Activated B cell treated with CpG ODN at 0.5 μM for 24 hours (primary cell): ENCODE measurements at regions not wholly inside any gene's neighbourhood (a gene's known extent, or its start where the extent isn't known, plus 50 kb on each side); places are given as distances from the start of the nearest gene placed in this dataset.
A peak's percentile ranks its signal among the peaks of the same experiment; 100 is the strongest.

ENCODE experiments used
- ATAC-seq: fragments of 200-7000 bp; cut with Tn5 transposase; one replicate; pipeline ENCODE4 v1.10.0; 2021; ENCODE audit warnings: low read depth, mild to moderate bottlenecking, moderate library complexity
- CTCF ChIA-PET: fragments of 350-600 bp; sonication (Branson Sonifier 250); formaldehyde crosslinking; loops from one replicate; lab custom pipeline; 2021; ENCODE audit warnings: antibody characterized with exemption; lab: Charles Lee
- POLR2A ChIA-PET: fragments of 350-600 bp; sonication (Branson Sonifier 250); formaldehyde crosslinking; loops from one replicate; lab custom pipeline; 2021; ENCODE audit warnings: antibody characterized with exemption; lab: Charles Lee
- DNase-seq: peaks from one replicate; pipeline ENCODE4 v3.0.0; 2022
- H3K27ac Mint-ChIP-seq: one replicate; pipeline ENCODE4 v1.8.0; 2020; ENCODE audit warnings: mixed read lengths
- H3K27me3 Mint-ChIP-seq: one replicate; pipeline ENCODE4 v1.8.0; 2021; ENCODE audit warnings: mixed read lengths
- H3K36me3 Mint-ChIP-seq: one replicate; pipeline ENCODE4 v1.8.0; 2021; ENCODE audit warnings: low read depth, mixed read lengths
- H3K4me1 Mint-ChIP-seq: one replicate; pipeline ENCODE4 v1.8.0; 2021; ENCODE audit warnings: mixed read lengths
- H3K4me3 Mint-ChIP-seq: one replicate; pipeline ENCODE4 v1.8.0; 2020; ENCODE audit warnings: mild to moderate bottlenecking, mixed read lengths
- H3K9me3 Mint-ChIP-seq: one replicate; pipeline ENCODE4 v1.8.0; 2020; ENCODE audit warnings: mixed read lengths
- CTCF ChIP-seq: fragments of 200-600 bp; IDR thresholded peaks from one replicate; pipeline ENCODE4 v1.8.0; 2022; ENCODE audit warnings: antibody characterized with exemption, mild to moderate bottlenecking
- intact Hi-C: fragments of 100-400 bp; cut with micrococcal nuclease; formaldehyde crosslinking; loops from one replicate; pipeline ENCODE4 v1.15.1; 2024

GRCh38 chr10:62652564-62652963 lies 152.0 kb upstream of the ADO start:
- peaks cover 8% of the 10 kb centered on the region for H3K9me3 Mint-ChIP-seq
- no peaks in the 10 kb centered on the region for H3K36me3 Mint-ChIP-seq
- intact Hi-C loops, result loop anchor here (2.0 kb wide), 1 partner anchor 42 kb away; no protein-coding TSS in a partner anchor
- peak; percentile 10 for ATAC-seq
- H3K27me3 Mint-ChIP-seq, result peaks cover 1% of the 10 kb centered on the region
- H3K4me1 Mint-ChIP-seq, result peaks cover 71% of the 10 kb centered on the region
- no peak for DNase-seq
- no peak for TF ChIP-seq CTCF
- H3K4me3 Mint-ChIP-seq, result peak overlapping the region; percentile 44
- ChIA-PET CTCF (no interaction called here), POLR2A (interaction anchor here (0.9 to 1.5 kb wide), 2 partner anchors 16 to 127 kb away, joined by 3 to 9 read pairs; no protein-coding TSS in a partner anchor)
- peak overlapping the region; percentile 87 for H3K27ac Mint-ChIP-seq

- no peak for TF ChIP-seq CTCF
- intact Hi-C loops, result loop anchor here (1.0 to 2.0 kb wide), 11 partner anchors 16 to 480 kb away; partner anchors contain the start of genes ADO, EGR2 and NRBF2
- ATAC-seq, result peak; percentile 92
- Mint-ChIP-seq H3K36me3 (no peaks in the 10 kb centered on the region), H3K27me3 (peaks cover 1% of the 10 kb centered on the region), H3K27ac (peak overlapping the region; percentile 87), H3K4me1 (peaks cover 66% of the 10 kb centered on the region), H3K9me3 (peaks cover 8% of the 10 kb centered on the region), H3K4me3 (peak overlapping the region; percentile 55)
- CTCF ChIA-PET, result interaction anchor here (1.0 kb wide), 1 partner anchor 41 kb away, joined by 3 read pairs; no protein-coding TSS in a partner anchor
- no peak for DNase-seq
- POLR2A ChIA-PET, result interaction anchor here (0.6 to 1.0 kb wide), 3 partner anchors 16 to 126 kb away, joined by 3 read pairs; no protein-coding TSS in a partner anchor
Observed at GRCh38 chr10:62653254-62653653, 151.3 kb upstream of the ADO start.

- peak overlapping the region; percentile 0 for H3K4me3 Mint-ChIP-seq
- no peak overlapping the region for H3K27ac Mint-ChIP-seq
- ChIA-PET POLR2A (interaction anchor here (0.6 to 2.0 kb wide), 5 partner anchors 23 to 162 kb away, joined by 3 to 6 read pairs (median 4); no protein-coding TSS in a partner anchor), CTCF (interaction anchor here (1.0 kb wide), 1 partner anchor 163 kb away, joined by 3 read pairs; no protein-coding TSS in a partner anchor)
- peaks cover 51% of the 10 kb centered on the region for H3K4me1 Mint-ChIP-seq
- H3K9me3 Mint-ChIP-seq, result peaks cover 8% of the 10 kb centered on the region
- H3K27me3 Mint-ChIP-seq, result peaks cover 1% of the 10 kb centered on the region
- no peak for DNase-seq
- no peak for TF ChIP-seq CTCF
- no peaks in the 10 kb centered on the region for H3K36me3 Mint-ChIP-seq
- ATAC-seq, result no peak
- intact Hi-C loops, result no loop called here
Observed at GRCh38 chr10:62654966-62655336, 149.6 kb upstream of the ADO start.

GRCh38 chr10:62655337-62655994 lies 149.1 kb upstream of the ADO start:
- H3K9me3 Mint-ChIP-seq, result peaks cover 8% of the 10 kb centered on the region
- POLR2A ChIA-PET, result interaction anchor here (0.6 to 2.0 kb wide), 5 partner anchors 26 to 162 kb away, joined by 3 to 6 read pairs (median 4); partner anchors contain the start of gene EGR2

More at GRCh38 chr10:62655337-62655994, 149.1 kb upstream of the ADO start:
- Mint-ChIP-seq H3K27ac (peak overlapping the region; percentile 51), H3K27me3 (peaks cover 1% of the 10 kb centered on the region), H3K4me1 (peaks cover 48% of the 10 kb centered on the region), H3K4me3 (peak overlapping the region; percentile 33), H3K36me3 (no peaks in the 10 kb centered on the region)
- intact Hi-C loops, result no loop called here
- no peak for DNase-seq
- CTCF ChIA-PET, result interaction anchor here (0.8 to 1.0 kb wide), 2 partner anchors 26 to 162 kb away, joined by 3 read pairs; no protein-coding TSS in a partner anchor
- no peak for TF ChIP-seq CTCF
- peak; percentile 33 for ATAC-seq
